GM21381 (cell line): ENCODE measurements at regions not wholly inside any gene's neighbourhood (a gene's known extent, or its start where the extent isn't known, plus 50 kb on each side); places are given as distances from the start of the nearest gene placed in this dataset.
"Not testable (repeated sequence)": the region's sequence is repeated elsewhere in the genome, so short reads cannot be mapped to it uniquely, and the experiment has no call there.

ENCODE experiments used
- ATAC-seq: cut with Tn5 transposase; IDR thresholded peaks from one replicate; pipeline ENCODE4 v1.9.1; 2021; ENCODE audit warnings: mild to moderate bottlenecking, moderate library complexity; ENCODE audit not compliant: unreplicated experiment

- ATAC-seq, result no peak
Measured at GRCh38 chr11:129503646-129504045, 128.0 kb downstream of the BARX2 start.

DNA sequence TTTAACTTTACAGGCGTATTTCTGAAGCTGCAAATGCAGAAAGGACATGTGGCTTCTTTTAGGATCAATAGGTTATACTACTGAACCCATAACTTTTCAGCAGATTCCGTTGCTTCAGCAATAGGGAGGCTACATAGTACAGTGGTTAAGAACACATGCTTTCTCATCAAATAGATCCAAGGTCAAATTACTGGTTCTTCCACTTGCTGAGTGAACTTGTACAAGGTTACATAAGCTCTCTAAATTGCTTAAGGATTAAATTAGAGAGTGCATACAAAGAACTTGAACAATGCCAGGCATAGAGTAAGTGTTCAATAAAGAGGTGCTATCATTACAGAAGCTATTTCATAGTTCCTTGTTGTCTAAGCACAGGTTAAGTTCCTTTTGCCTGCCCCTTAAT lies 129.6 kb downstream of the BARX2 start:
- no peak for ATAC-seq

DNA sequence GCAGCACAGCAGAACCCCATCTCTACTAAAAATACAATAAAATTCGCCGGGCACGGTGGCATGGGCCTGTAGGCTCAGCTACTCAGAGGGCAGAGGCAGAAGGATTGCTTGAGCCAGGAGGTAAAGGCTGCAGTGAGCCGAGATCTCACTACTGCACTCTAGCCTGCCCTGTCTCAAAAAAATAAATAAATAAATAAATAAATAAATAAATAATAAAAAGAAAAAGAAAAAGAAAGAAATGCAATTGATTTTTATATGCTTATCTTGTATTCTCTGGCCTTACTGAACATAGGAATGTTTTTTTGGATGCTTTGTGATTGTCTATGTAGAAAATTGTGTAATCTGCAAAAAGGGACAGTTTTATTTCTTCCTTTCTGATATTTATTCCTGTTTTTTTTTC lies 132.5 kb downstream of the BARX2 start:
- no peak for ATAC-seq

DNA sequence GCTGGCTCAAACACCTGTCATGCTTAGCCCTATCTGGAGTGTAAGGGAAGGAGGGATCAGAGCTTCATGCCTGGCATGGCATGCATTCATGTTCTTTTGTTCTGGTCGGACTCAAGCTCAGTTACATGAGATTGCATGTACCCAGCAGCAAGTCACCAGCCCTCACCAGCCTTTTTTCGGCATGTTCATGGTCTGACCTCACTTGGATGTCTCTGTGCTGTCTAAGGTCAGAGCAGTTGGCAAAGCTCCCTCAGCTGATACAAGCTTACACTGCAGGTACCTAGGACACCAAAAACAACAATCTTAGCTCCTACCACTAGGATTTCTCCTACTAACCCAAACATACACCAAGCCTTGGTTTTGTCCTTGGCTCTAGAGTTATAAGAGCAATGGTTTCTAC lies 152.6 kb downstream of the BARX2 start:
- no peak for ATAC-seq

- ATAC-seq, result no peak
Measured at GRCh38 chr11:129530154-129530895, 154.7 kb downstream of the BARX2 start.

GRCh38 chr11:129533395-129533794 lies 157.7 kb downstream of the BARX2 start:
- no peak for ATAC-seq

GRCh38 chr11:129536338-129536737 lies 160.7 kb downstream of the BARX2 start:
- no peak for ATAC-seq

- no peak for ATAC-seq
Measured at GRCh38 chr11:129538323-129538722, 162.7 kb downstream of the BARX2 start.

DNA sequence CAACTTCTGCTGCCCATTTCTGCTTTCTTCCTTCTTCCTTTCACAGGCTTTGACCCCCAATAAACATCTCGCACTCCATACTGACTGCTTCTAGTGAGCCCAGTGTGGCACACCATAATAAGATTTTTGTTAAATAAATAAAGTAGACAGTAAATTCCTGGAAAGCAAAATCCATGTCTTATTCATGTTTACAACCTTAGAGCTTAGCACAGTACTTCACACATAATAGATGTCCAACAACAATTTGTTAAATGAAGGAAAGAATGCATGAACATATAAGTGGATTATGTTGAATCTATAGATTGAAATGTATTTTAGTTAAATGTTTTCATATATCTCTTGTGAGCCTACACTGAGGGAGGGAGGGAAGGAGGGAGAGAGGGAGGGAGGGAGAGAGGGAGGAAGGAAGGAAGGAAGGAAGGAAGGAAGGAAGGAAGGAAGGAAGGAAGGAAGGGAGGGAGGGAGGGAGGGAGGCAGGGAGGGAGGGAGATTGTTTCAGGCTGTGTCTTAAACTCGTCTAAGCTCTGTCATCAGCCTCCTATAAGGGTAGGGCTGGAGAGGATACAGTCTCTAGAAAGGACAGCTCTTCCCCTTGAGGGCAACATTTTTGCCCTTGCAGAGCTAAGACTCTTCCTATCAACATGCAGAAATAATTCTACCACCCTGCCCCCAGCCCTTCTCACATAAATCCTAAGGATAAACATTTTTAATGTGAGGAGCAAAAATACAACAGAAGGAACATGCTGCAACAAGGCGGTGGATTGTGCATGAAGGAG lies 168.1 kb downstream of the BARX2 start:
- ATAC-seq, result no peak

DNA sequence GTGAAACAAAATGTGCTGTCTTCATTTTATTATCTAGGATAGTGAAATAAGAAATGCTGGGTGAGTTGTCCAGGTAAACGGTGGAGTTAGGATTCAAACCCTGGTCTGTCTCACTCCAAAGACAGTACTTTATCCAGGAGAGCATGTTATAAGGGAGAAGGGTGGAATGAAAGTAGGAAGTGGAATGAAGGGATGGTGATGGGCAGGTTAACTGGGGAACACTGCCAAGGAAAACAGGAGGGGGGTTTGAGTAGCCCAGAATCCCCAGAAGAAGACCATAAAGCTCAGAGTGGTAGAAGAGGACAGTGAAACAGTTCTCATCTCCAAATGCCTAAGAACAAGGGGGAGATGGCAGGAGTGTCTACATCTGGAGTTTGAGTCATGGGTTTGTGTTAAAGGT lies 169.0 kb downstream of the BARX2 start:
- no peak for ATAC-seq

- no peak for ATAC-seq
Measured at GRCh38 chr11:129546266-129546665, 170.6 kb downstream of the BARX2 start.

DNA sequence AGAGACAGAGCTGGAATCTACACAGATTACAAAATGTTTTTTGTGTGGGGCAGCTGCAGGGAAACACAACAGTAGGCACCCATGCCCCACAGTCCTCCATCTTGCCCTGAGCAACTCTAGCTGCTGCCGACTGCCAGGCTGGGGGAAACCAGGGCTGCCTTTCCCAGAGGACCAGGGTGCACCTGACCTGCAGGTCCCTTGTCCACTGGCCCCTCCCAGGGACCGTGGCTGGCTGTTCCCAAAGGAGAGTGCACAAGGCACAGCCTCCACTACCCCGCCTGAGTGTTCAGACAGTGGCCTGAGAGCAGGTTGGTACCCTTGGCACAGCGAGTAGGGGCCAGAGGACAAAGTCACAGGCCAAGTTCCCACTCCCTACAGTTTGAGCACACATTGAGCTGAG lies 181.8 kb downstream of the BARX2 start:
- ATAC-seq, result no peak

DNA sequence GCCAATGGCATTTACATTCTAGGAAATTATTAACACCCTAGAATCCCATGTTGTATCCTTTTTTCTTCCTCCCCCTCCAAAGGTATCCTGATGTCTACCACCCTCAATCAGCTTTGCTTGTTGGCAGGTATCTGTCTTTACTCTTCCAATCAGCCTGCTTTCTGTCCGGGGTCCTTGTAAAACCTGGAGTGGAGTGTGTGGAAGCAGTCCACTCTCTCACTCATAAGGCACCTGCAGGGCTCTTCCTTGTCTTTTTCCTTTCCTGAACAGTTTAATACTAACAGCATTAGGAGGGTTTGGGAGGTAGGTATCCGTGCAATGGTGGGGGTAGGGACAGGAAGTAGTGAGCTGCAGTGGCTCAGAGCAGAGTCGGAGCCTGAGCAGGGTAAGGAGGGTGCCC lies 193.4 kb downstream of the BARX2 start:
- ATAC-seq, result no peak

- not testable (repeated sequence) for ATAC-seq
Measured at GRCh38 chr11:129572667-129573066, 197.0 kb downstream of the BARX2 start.

DNA sequence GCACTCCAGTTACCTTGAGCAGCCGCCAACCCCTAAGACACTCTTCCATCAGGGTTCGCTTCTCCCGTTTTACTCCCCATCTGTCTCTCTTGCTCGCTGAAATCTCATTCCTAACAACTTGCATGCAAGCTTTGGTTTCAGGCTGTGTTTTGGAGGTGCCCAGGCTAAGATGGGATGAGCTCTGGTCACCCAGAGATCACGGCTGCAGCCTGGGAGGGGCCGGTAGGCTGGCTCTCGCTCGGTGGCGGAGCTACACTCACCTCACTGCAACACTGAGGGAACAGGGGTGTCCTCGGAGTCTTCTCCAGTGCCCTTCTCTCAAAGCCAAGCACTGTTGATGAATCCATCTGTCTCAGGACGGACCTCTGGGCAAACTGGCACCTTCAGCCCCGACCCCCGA lies 197.5 kb downstream of the BARX2 start:
- ATAC-seq, result no peak

- no peak for ATAC-seq
Measured at GRCh38 chr11:129574431-129574830, 198.8 kb downstream of the BARX2 start.

GRCh38 chr11:129576652-129577051 lies 201.0 kb downstream of the BARX2 start:
- no peak for ATAC-seq

DNA sequence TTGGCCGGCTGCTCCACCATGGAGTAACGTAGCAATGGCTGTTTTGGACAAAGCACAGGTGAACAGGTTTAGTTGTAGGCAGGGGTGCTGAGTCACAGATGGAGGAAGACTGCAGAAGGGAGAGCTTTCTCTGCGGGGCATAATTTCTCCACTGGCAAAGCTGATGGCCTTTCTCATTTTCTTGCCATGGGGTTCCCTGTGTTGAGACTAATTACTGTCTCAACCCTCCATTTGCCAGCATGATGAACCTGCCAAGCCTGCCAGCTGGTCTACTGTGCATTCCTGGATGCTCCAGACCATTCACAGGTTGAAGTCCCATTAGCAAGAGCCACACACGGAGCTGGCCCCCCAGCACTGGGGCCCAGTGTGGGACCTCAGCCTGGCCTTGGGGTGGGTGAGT lies 202.4 kb downstream of the BARX2 start:
- ATAC-seq, result no peak

DNA sequence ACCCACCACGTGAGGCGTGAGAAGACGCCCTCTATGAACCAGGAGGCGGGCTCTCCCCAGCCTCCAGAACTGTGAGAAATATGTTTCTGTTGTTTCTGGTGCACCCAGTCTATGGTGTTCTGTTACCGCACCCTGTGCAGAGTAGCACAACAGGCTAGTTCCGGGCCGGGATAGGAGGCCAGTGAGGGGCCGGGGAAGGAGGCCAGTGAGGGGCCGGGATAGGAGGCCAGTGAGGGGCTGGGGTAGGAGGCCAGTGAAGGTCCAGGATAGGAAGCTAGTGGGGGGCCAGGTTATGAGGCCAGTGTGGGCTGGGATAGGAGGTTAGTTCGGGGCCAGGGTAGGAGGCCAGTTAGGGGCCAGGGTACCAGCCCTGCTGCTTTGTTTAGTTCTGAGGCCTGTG lies 204.6 kb downstream of the BARX2 start:
- no peak for ATAC-seq

DNA sequence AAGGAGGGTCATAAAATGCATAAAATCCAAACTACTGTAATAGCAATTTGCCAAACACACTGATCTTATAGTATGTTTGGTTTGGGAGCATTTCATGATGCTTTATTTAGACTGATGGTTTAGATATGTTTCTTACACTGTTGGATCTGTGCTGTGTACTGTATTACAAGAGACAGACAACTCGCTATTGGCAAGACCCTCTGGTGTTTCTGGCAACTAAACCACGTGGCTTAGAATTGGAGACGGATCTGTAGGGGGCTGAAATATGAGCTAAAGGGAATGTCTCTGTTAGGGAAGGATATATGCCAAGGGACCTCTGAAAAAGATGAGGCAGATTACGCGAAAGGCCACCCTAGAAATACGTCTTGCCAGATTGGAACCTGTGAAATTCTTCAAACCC lies 208.7 kb downstream of the BARX2 start:
- ATAC-seq, result no peak

DNA sequence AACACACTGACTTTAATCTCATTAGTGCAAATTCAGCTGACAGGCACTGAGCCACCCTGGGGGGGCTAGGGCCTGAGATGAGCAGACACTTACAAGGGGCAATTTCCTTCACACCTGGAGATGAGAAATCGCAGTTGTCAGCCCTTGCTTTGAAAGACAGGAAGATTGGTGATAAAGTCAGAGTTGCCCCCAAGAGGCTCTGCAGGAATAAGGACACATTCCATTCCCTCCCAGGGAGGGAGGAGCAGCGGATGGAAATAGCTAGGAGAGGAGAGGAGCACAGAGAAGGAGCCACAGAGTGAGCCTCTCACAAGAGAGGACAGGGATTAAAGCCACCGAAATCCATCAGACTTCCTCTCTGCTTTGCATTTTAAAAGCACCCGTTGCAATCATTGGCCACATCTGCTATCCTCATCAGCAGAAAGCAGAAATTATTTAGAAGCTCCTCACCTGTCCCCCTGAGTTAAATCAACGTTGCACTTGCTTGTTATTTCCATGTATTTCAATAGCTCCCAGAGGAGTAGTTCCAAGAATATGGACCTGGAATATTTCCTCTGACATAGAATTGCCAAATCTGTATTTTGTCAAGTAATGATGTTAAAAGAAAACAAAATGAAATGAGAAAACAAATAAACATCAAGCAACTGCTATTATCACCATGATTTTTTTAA lies 213.7 kb downstream of the BARX2 start:
- ATAC-seq, result no peak
